ENCODE measurements at regions not wholly inside any gene's neighbourhood (a gene's known extent, or its start where the extent isn't known, plus 50 kb on each side); places are given as distances from the start of the nearest gene placed in this dataset.

DNA sequence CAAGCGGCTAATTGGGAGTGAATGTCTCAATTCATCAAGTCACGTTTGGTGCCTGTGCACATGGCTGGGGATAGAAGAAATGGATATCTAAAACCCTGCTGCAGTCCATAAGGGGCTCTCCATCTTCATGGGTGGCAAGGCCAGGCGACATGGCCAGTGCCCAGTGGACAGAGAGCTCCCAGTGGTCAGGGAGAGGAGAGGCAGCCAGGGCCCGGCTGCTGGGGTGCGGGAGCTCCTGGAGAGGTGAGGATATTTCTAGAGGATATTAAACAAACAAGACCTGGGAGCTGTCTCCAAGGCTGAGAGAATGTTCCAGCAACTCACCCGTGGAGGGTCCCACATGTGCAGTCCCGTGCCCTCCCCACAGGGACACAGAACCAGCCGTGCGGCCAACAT lies 368.8 kb upstream of the C1orf174 start:
- H3K36me3 ChIP-seq (ENCODE audit: insufficient read depth), result no peaks in the 10 kb centered on the region
- H3K4me1 ChIP-seq (ENCODE audit: low read depth, poor library complexity, severe bottlenecking), result no peaks in the 10 kb centered on the region

DNA sequence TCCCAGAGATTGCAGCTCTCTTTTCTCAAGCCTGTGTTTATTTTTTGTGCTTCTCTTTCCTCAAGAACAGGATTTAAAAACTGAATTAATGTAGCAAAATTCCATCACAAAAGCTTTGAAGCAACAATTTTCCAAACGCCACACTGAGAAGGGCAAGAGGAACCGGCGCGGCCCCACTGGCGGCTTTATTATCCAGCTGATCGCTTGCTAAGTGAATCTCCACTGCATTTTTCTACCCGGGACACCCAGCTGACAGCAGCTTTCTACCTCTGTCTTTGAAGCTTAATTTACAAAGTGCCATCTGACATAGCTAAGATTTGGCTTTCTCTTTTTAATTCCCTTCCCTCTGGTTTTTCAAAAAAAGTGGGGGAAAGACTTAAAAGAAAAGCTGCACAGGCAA lies 369.3 kb upstream of the C1orf174 start:
- Histone ChIP-seq H3K27ac (no peak overlapping the region), H3K79me2 (ENCODE audit: insufficient read depth, low read depth) (no peaks in the 10 kb centered on the region), H3K36me3 (ENCODE audit: insufficient read depth) (no peaks in the 10 kb centered on the region), H4K20me1 (ENCODE audit: insufficient read depth) (no peaks in the 10 kb centered on the region), H3K4me2 (no peak overlapping the region), H3K9ac (no peak overlapping the region), H3K27me3 (ENCODE audit: insufficient read depth, low read depth) (no peaks in the 10 kb centered on the region), H2AFZ (ENCODE audit: low read depth) (no peak overlapping the region), H3K4me3 (IDR thresholded peaks at IDR 0.05; ENCODE audit: insufficient read depth, low read depth, low read length) (no peak overlapping the region), H3K4me1 (ENCODE audit: low read depth, poor library complexity, severe bottlenecking) (no peaks in the 10 kb centered on the region)
- no peak for TF ChIP-seq CTCF (conservative IDR thresholded peaks at IDR 0.05; ENCODE audit: low read depth, low read length)

More for the DNA sequence above, 368.8 kb upstream of the C1orf174 start:
- H3K27me3 ChIP-seq (ENCODE audit: insufficient read depth, low read depth), result no peaks in the 10 kb centered on the region; the same call in 1 of the 2 replicates
- H2AFZ ChIP-seq (ENCODE audit: low read depth), result no peak overlapping the region
- no peak overlapping the region for H3K27ac ChIP-seq
- no peak overlapping the region for H3K4me2 ChIP-seq
- no peak overlapping the region for H3K9ac ChIP-seq
- H3K4me3 ChIP-seq (IDR thresholded peaks at IDR 0.05; ENCODE audit: insufficient read depth, low read depth, low read length), result no peak overlapping the region
- H3K79me2 ChIP-seq (ENCODE audit: insufficient read depth, low read depth), result no peaks in the 10 kb centered on the region
- no peaks in the 10 kb centered on the region for H4K20me1 ChIP-seq (ENCODE audit: insufficient read depth)
- no peak for TF ChIP-seq CTCF (conservative IDR thresholded peaks at IDR 0.05; ENCODE audit: low read depth, low read length)

GRCh38 chr1:4269952-4270570 lies 370.0 kb upstream of the C1orf174 start:
- Histone ChIP-seq H2AFZ (ENCODE audit: low read depth) (no peak overlapping the region), H3K9ac (no peak overlapping the region), H3K36me3 (ENCODE audit: insufficient read depth) (no peaks in the 10 kb centered on the region), H3K4me1 (ENCODE audit: low read depth, poor library complexity, severe bottlenecking) (no peaks in the 10 kb centered on the region), H4K20me1 (ENCODE audit: insufficient read depth) (no peaks in the 10 kb centered on the region), H3K4me3 (IDR thresholded peaks at IDR 0.05; ENCODE audit: insufficient read depth, low read depth, low read length) (no peak overlapping the region), H3K79me2 (ENCODE audit: insufficient read depth, low read depth) (no peaks in the 10 kb centered on the region), H3K27ac (no peak overlapping the region), H3K27me3 (ENCODE audit: insufficient read depth, low read depth) (no peaks in the 10 kb centered on the region), H3K4me2 (no peak overlapping the region)
- TF ChIP-seq CTCF (conservative IDR thresholded peaks at IDR 0.05; ENCODE audit: low read depth, low read length), result no peak

GRCh38 chr1:4270651-4271337 lies 370.7 kb upstream of the C1orf174 start:
- Histone ChIP-seq H3K4me1 (ENCODE audit: low read depth, poor library complexity, severe bottlenecking) (no peaks in the 10 kb centered on the region), H3K79me2 (ENCODE audit: insufficient read depth, low read depth) (no peaks in the 10 kb centered on the region), H3K9ac (no peak overlapping the region), H3K27me3 (ENCODE audit: insufficient read depth, low read depth) (no peaks in the 10 kb centered on the region), H3K27ac (no peak overlapping the region), H3K4me3 (IDR thresholded peaks at IDR 0.05; ENCODE audit: insufficient read depth, low read depth, low read length) (no peak overlapping the region), H4K20me1 (ENCODE audit: insufficient read depth) (no peaks in the 10 kb centered on the region), H2AFZ (ENCODE audit: low read depth) (no peak overlapping the region), H3K36me3 (ENCODE audit: insufficient read depth) (no peaks in the 10 kb centered on the region), H3K4me2 (no peak overlapping the region)
- TF ChIP-seq CTCF (conservative IDR thresholded peaks at IDR 0.05; ENCODE audit: low read depth, low read length), result no peak
